C4-2B (cell line): ENCODE measurements at regions not wholly inside any gene's neighbourhood (a gene's known extent, or its start where the extent isn't known, plus 50 kb on each side); places are given as distances from the start of the nearest gene placed in this dataset.

Experiments used
- CTCF ChIP-seq: fragments of 450-650 bp; conservative IDR thresholded peaks from 2 replicates; pipeline ENCODE4 v1.5.1; 2017; ENCODE audit warnings: mild to moderate bottlenecking
- ZFX ChIP-seq: fragments of 450-650 bp; IDR thresholded peaks from 2 replicates; pipeline ENCODE4 v1.6.1; 2017

GRCh38 chr7:96416116-96416515 lies 94.2 kb upstream of the SLC25A13 start:
- no peak for TF ChIP-seq CTCF
- no peak for TF ChIP-seq ZFX
